HUES48 (cell line): ENCODE measurements at regions not wholly inside any gene's neighbourhood (a gene's known extent, or its start where the extent isn't known, plus 50 kb on each side); places are given as distances from the start of the nearest gene placed in this dataset.

Experiments used
- H3K27ac ChIP-seq: one replicate; pipeline ENCODE4 v1.7.0; 2013; ENCODE audit warnings: low read depth, low read length, inconsistent platforms
- H3K27me3 ChIP-seq: 2 replicates; pipeline ENCODE4 v1.6.1; 2013; ENCODE audit warnings: mild to moderate bottlenecking, low read length; ENCODE audit not compliant: control insufficient read depth, insufficient read depth
- H3K36me3 ChIP-seq: 2 replicates; pipeline ENCODE4 v1.6.1; 2013; ENCODE audit warnings: low read length; ENCODE audit not compliant: control insufficient read depth, insufficient read depth
- H3K4me1 ChIP-seq: 2 replicates; pipeline ENCODE4 v1.6.1; 2013; ENCODE audit warnings: mild to moderate bottlenecking, low read length; ENCODE audit not compliant: control insufficient read depth, insufficient read depth
- H3K4me3 ChIP-seq: 2 replicates; pipeline ENCODE4 v1.5.1; 2013; ENCODE audit warnings: mild to moderate bottlenecking, low read depth, low read length
- H3K9ac ChIP-seq: 2 replicates; pipeline ENCODE4 v1.6.1; 2013; ENCODE audit warnings: mild to moderate bottlenecking, low read depth, low read length, moderate library complexity
- H3K9me3 ChIP-seq: 2 replicates; pipeline ENCODE4 v1.6.1; 2013; ENCODE audit warnings: low read length; ENCODE audit not compliant: control insufficient read depth, insufficient read depth

GRCh38 chr7:132051311-132051710 is 494.9 kb upstream of the PODXL start:
- Histone ChIP-seq H3K27me3 (no peaks in the 10 kb centered on the region), H3K27ac (no peak overlapping the region), H3K4me3 (no peak overlapping the region), H3K36me3 (no peaks in the 10 kb centered on the region), H3K9me3 (no peaks in the 10 kb centered on the region), H3K4me1 (no peaks in the 10 kb centered on the region), H3K9ac (no peak overlapping the region)

- Histone ChIP-seq H3K9ac (no peak overlapping the region), H3K9me3 (no peaks in the 10 kb centered on the region), H3K27me3 (no peaks in the 10 kb centered on the region), H3K4me3 (no peak overlapping the region), H3K36me3 (no peaks in the 10 kb centered on the region), H3K27ac (no peak overlapping the region), H3K4me1 (no peaks in the 10 kb centered on the region)
Measured at GRCh38 chr7:132049462-132050304, 493.3 kb upstream of the PODXL start.

- Histone ChIP-seq H3K4me3 (no peak overlapping the region), H3K36me3 (no peaks in the 10 kb centered on the region), H3K27me3 (no peaks in the 10 kb centered on the region), H3K9ac (no peak overlapping the region), H3K9me3 (no peaks in the 10 kb centered on the region), H3K27ac (no peak overlapping the region), H3K4me1 (no peaks in the 10 kb centered on the region)
Measured at GRCh38 chr7:132045481-132045980, 489.1 kb upstream of the PODXL start.

- no peaks in the 10 kb centered on the region for H3K36me3 ChIP-seq
- no peak overlapping the region for H3K9ac ChIP-seq
- no peaks in the 10 kb centered on the region for H3K4me1 ChIP-seq
- no peaks in the 10 kb centered on the region for H3K9me3 ChIP-seq
- H3K27me3 ChIP-seq, result no peaks in the 10 kb centered on the region
- H3K27ac ChIP-seq, result no peak overlapping the region
- no peak overlapping the region for H3K4me3 ChIP-seq
Measured at GRCh38 chr7:132045002-132045401, 488.6 kb upstream of the PODXL start.

GRCh38 chr7:132044247-132044646 is 487.8 kb upstream of the PODXL start:
- H3K27ac ChIP-seq, result no peak overlapping the region
- no peaks in the 10 kb centered on the region for H3K27me3 ChIP-seq
- H3K4me3 ChIP-seq, result no peak overlapping the region
- no peaks in the 10 kb centered on the region for H3K9me3 ChIP-seq
- H3K9ac ChIP-seq, result no peak overlapping the region
- peaks cover 6% of the 10 kb centered on the region for H3K4me1 ChIP-seq
- H3K36me3 ChIP-seq, result no peaks in the 10 kb centered on the region

- Histone ChIP-seq H3K9ac (no peak overlapping the region), H3K27ac (no peak overlapping the region), H3K4me3 (no peak overlapping the region), H3K9me3 (no peaks in the 10 kb centered on the region), H3K27me3 (no peaks in the 10 kb centered on the region), H3K4me1 (peaks cover 15% of the 10 kb centered on the region), H3K36me3 (no peaks in the 10 kb centered on the region)
Measured at GRCh38 chr7:132041108-132041507, 484.7 kb upstream of the PODXL start.

GRCh38 chr7:132035517-132036362 is 479.3 kb upstream of the PODXL start:
- no peaks in the 10 kb centered on the region for H3K36me3 ChIP-seq
- no peak overlapping the region for H3K9ac ChIP-seq
- H3K4me1 ChIP-seq, result peaks cover 23% of the 10 kb centered on the region
- H3K4me3 ChIP-seq, result no peak overlapping the region
- H3K9me3 ChIP-seq, result no peaks in the 10 kb centered on the region
- H3K27me3 ChIP-seq, result no peaks in the 10 kb centered on the region
- peak overlapping the region; percentile 74 for H3K27ac ChIP-seq

GRCh38 chr7:132034748-132035416 is 478.5 kb upstream of the PODXL start:
- no peaks in the 10 kb centered on the region for H3K9me3 ChIP-seq
- H3K27ac ChIP-seq, result peak overlapping the region; percentile 74
- H3K36me3 ChIP-seq, result no peaks in the 10 kb centered on the region
- no peak overlapping the region for H3K4me3 ChIP-seq
- no peaks in the 10 kb centered on the region for H3K27me3 ChIP-seq
- H3K4me1 ChIP-seq, result peaks cover 23% of the 10 kb centered on the region
- H3K9ac ChIP-seq, result no peak overlapping the region

GRCh38 chr7:132030883-132031282 is 474.5 kb upstream of the PODXL start:
- H3K36me3 ChIP-seq, result no peaks in the 10 kb centered on the region
- H3K9ac ChIP-seq, result no peak overlapping the region
- H3K27me3 ChIP-seq, result no peaks in the 10 kb centered on the region
- peaks cover 6% of the 10 kb centered on the region; the same call in 1 of the 2 replicates for H3K4me1 ChIP-seq
- no peak overlapping the region for H3K4me3 ChIP-seq
- no peak overlapping the region for H3K27ac ChIP-seq
- H3K9me3 ChIP-seq, result no peaks in the 10 kb centered on the region

- H3K9me3 ChIP-seq, result no peaks in the 10 kb centered on the region
- no peaks in the 10 kb centered on the region for H3K4me1 ChIP-seq
- no peak overlapping the region for H3K4me3 ChIP-seq
- H3K27ac ChIP-seq, result no peak overlapping the region
- H3K9ac ChIP-seq, result no peak overlapping the region
- H3K36me3 ChIP-seq, result no peaks in the 10 kb centered on the region
- no peaks in the 10 kb centered on the region for H3K27me3 ChIP-seq
Measured at GRCh38 chr7:132030086-132030568, 473.7 kb upstream of the PODXL start.
